PC-3 (cell line): ENCODE measurements at regions not wholly inside any gene's neighbourhood (a gene's known extent, or its start where the extent isn't known, plus 50 kb on each side); places are given as distances from the start of the nearest gene placed in this dataset.

ENCODE experiments used
- ATAC-seq: fragments of 200-7000 bp; cut with Tn5 transposase; 2 replicates; pipeline ENCODE4 v1.9.1; 2020; ENCODE audit warnings: mild to moderate bottlenecking, moderate library complexity
- BruUV-seq: library from RNA; stranded (reverse); fragments of 400-500 nt; replicated peaks from 2 replicates; lab custom pipeline; 2021; lab: Mats Ljungman, UMichigan
- CTCF ChIA-PET: fragments of 300-600 bp; sonication (Branson Sonifier 250); formaldehyde crosslinking; loops from one replicate; lab custom pipeline; 2022; ENCODE audit warnings: antibody characterized with exemption; lab: Charles Lee
- POLR2A ChIA-PET: fragments of 300-600 bp; sonication (Branson Sonifier 250); formaldehyde crosslinking; loops from one replicate; lab custom pipeline; 2022; ENCODE audit warnings: antibody characterized with exemption; ENCODE audit not compliant: unreplicated experiment; lab: Charles Lee
- DNase-seq: peaks from one replicate; pipeline ENCODE4 v3.0.0-alpha.2; 2015
- H2AFZ ChIP-seq: fragments of 300-600 bp; sonication (generic); 2 replicates; pipeline ENCODE4 v1.6.0; 2016; ENCODE audit warnings: antibody characterized with exemption, low read length
- H3F3A ChIP-seq: fragments of 300-600 bp; sonication (generic); one replicate; pipeline ENCODE4 v1.6.0; 2017; ENCODE audit warnings: antibody characterized with exemption, low read length, control low read depth, mild to moderate bottlenecking; ENCODE audit not compliant: unreplicated experiment
- H3K27ac ChIP-seq: fragments of 300-600 bp; sonication (generic); 2 replicates; pipeline ENCODE4 v1.5.1; 2016; ENCODE audit warnings: mild to moderate bottlenecking, low read length
- H3K27me3 ChIP-seq: fragments of 300-600 bp; sonication (generic); 2 replicates; pipeline ENCODE4 v1.6.1; 2016; ENCODE audit warnings: low read length, mixed read lengths
- H3K36me3 ChIP-seq: fragments of 300-600 bp; sonication (generic); 2 replicates; pipeline ENCODE4 v1.6.1; 2016; ENCODE audit warnings: low read depth, mixed run types, low read length, mixed read lengths
- H3K4me1 ChIP-seq: fragments of 300-600 bp; sonication (generic); 2 replicates; pipeline ENCODE4 v1.5.1; 2016; ENCODE audit warnings: low read length; ENCODE audit not compliant: insufficient read depth
- H3K4me2 ChIP-seq: fragments of 300-600 bp; sonication (generic); 2 replicates; pipeline ENCODE4 v1.6.0; 2016; ENCODE audit warnings: low read length
- H3K4me3 ChIP-seq: fragments of 300-600 bp; sonication (generic); 2 replicates; pipeline ENCODE4 v1.5.1; 2016; ENCODE audit warnings: mild to moderate bottlenecking, low read length, mixed read lengths
- H3K79me2 ChIP-seq: fragments of 300-600 bp; sonication (generic); 2 replicates; pipeline ENCODE4 v1.6.1; 2017; ENCODE audit warnings: low read length, mixed read lengths
- H3K9ac ChIP-seq: fragments of 300-600 bp; sonication (generic); 2 replicates; pipeline ENCODE4 v1.6.0; 2016; ENCODE audit warnings: mild to moderate bottlenecking, low read length
- H3K9me2 ChIP-seq: fragments of 300-600 bp; sonication (generic); replicated peaks from 2 replicates; pipeline ENCODE4 v1.6.1; 2016; ENCODE audit warnings: mixed run types, low read length, mixed read lengths
- H3K9me3 ChIP-seq: fragments of 300-600 bp; sonication (generic); 2 replicates; pipeline ENCODE4 v1.6.1; 2016; ENCODE audit warnings: low read length, mixed read lengths
- H4K20me1 ChIP-seq: fragments of 300-600 bp; sonication (generic); 2 replicates; pipeline ENCODE4 v1.6.1; 2016; ENCODE audit warnings: low read length, mixed read lengths
- EZH2 ChIP-seq: fragments of 300-600 bp; sonication (generic); IDR thresholded peaks from one replicate; pipeline ENCODE4 v1.6.1; 2017; ENCODE audit warnings: antibody characterized with exemption, mild to moderate bottlenecking, low read length; ENCODE audit not compliant: unreplicated experiment
- EZH2phosphoT487 ChIP-seq: fragments of 300-600 bp; sonication (generic); IDR thresholded peaks from 2 replicates; pipeline ENCODE4 v1.6.1; 2018; ENCODE audit warnings: mild to moderate bottlenecking, antibody characterized with exemption, low read length, borderline replicate concordance
- intact Hi-C: fragments of 100-400 bp; cut with micrococcal nuclease; formaldehyde crosslinking; loops from 2 replicates; pipeline ENCODE4 v1.9.0; 2023
- TF ChIP-seq, protein P1 (sequence below): fragments of 300-600 bp; sonication (generic); conservative IDR thresholded peaks from 2 replicates; pipeline ENCODE4 v1.5.1; 2017; ENCODE audit warnings: antibody characterized with exemption, low read depth, mild to moderate bottlenecking, low read length

GRCh38 chr16:85364323-85365040, 248.6 kb upstream of the GSE1 start:
- intact Hi-C loops = no loop called here
- CTCF ChIA-PET = no interaction called here
- no peak overlapping the region for H3K27ac ChIP-seq
- no peak for TF ChIP-seq EZH2phosphoT487
- TF ChIP-seq, protein P1, sequence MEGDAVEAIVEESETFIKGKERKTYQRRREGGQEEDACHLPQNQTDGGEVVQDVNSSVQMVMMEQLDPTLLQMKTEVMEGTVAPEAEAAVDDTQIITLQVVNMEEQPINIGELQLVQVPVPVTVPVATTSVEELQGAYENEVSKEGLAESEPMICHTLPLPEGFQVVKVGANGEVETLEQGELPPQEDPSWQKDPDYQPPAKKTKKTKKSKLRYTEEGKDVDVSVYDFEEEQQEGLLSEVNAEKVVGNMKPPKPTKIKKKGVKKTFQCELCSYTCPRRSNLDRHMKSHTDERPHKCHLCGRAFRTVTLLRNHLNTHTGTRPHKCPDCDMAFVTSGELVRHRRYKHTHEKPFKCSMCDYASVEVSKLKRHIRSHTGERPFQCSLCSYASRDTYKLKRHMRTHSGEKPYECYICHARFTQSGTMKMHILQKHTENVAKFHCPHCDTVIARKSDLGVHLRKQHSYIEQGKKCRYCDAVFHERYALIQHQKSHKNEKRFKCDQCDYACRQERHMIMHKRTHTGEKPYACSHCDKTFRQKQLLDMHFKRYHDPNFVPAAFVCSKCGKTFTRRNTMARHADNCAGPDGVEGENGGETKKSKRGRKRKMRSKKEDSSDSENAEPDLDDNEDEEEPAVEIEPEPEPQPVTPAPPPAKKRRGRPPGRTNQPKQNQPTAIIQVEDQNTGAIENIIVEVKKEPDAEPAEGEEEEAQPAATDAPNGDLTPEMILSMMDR = no peak
- TF ChIP-seq EZH2 = no peak
- H3K9ac ChIP-seq = no peak overlapping the region
- DNase-seq = no peak
- no peaks in the 10 kb centered on the region for H4K20me1 ChIP-seq
- no peak overlapping the region for H2AFZ ChIP-seq
- no peaks in the 10 kb centered on the region for H3K36me3 ChIP-seq
- H3K4me1 ChIP-seq = no peaks in the 10 kb centered on the region
- no peak overlapping the region for H3K4me2 ChIP-seq
- no peaks in the 10 kb centered on the region for H3K27me3 ChIP-seq
- no peaks in the 10 kb centered on the region for H3K79me2 ChIP-seq
- ATAC-seq = no peak
- H3K9me2 ChIP-seq = no peaks in the 10 kb centered on the region
- H3K4me3 ChIP-seq = no peak overlapping the region
- no TSS peak for BruUV-seq
- H3K9me3 ChIP-seq = no peaks in the 10 kb centered on the region
- H3F3A ChIP-seq = no peaks in the 10 kb centered on the region
- POLR2A ChIA-PET = no interaction called here

DNA sequence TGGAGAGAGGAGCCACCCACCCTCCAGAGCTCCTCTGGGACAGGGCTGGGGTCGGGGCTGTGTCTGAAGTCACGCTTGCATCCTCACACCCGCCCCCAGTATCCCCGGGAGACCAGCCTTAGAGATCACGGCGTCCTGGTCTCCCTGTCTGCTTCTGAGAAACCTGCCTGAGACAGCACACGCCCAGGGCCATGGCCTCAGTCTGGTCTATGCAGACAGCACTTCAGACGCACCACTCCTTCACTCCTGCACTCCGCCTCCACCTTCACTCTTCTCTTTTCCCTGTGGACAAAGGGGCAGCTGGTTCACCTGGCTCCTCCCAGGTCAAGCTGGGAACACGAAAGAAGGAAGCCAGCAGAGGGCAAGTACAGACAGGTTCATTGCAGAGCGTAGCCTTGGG, 248.0 kb upstream of the GSE1 start:
- Histone ChIP-seq H3K4me3 (no peak overlapping the region), H4K20me1 (no peaks in the 10 kb centered on the region), H3K9me2 (no peaks in the 10 kb centered on the region), H3K9me3 (no peaks in the 10 kb centered on the region), H2AFZ (no peak overlapping the region), H3K4me1 (no peaks in the 10 kb centered on the region), H3K27me3 (no peaks in the 10 kb centered on the region), H3K36me3 (no peaks in the 10 kb centered on the region), H3K27ac (no peak overlapping the region), H3K79me2 (no peaks in the 10 kb centered on the region), H3K4me2 (no peak overlapping the region), H3K9ac (no peak overlapping the region), H3F3A (no peaks in the 10 kb centered on the region)
- CTCF ChIA-PET = no interaction called here
- no TSS peak for BruUV-seq
- TF ChIP-seq EZH2 = no peak
- TF ChIP-seq, protein P1 = no peak
- no peak for ATAC-seq
- DNase-seq = no peak
- POLR2A ChIA-PET = no interaction called here
- intact Hi-C loops = no loop called here

DNA sequence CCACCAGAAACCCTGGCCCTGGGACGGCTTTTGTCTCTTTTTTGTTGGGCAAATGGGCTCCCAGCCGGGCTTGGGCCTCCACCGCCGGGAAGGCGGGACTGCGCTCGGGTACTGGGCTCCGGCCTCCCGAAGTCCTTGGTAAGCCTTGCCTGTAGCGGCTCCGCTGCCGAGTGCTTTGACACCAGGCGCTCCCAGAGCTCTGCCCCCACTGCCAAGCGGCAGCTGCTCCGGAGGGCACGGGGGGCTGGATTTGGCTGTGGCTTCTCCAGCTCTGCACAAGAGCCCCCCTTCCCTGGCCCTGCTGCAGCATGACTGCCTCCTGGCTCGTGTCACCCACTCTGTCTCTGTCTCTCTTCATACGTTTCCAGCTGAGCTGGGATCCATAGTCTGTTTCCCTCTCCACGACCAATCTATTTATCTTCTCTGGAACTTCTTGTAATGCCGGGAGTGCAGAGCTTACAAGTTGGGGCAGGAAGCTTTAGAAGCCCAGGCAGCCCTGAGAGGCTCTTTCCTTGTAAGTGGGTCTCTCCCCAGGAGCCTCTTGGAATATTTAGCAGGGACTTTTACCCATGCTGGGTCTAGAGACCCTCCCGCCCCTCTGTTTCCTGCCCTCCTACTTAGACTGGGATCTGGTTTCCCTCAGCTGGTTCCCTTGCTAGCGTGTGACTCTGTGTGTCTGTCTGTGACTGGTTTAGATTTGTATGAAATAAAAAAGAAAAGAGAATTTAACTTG, 246.9 kb upstream of the GSE1 start:
- no TSS peak for BruUV-seq
- Histone ChIP-seq H2AFZ (no peak overlapping the region), H3K79me2 (no peaks in the 10 kb centered on the region), H3K27me3 (no peaks in the 10 kb centered on the region), H3K4me3 (no peak overlapping the region), H3K9me2 (no peaks in the 10 kb centered on the region), H3K9ac (no peak overlapping the region), H3K4me1 (no peaks in the 10 kb centered on the region), H3K27ac (no peak overlapping the region), H3K36me3 (no peaks in the 10 kb centered on the region), H3F3A (no peaks in the 10 kb centered on the region), H4K20me1 (no peaks in the 10 kb centered on the region), H3K4me2 (no peak overlapping the region), H3K9me3 (no peaks in the 10 kb centered on the region)
- ATAC-seq = no peak
- CTCF ChIA-PET = interaction anchor here (0.6 kb wide), 1 partner anchor 66 kb away, joined by 4 read pairs; no protein-coding TSS in a partner anchor
- POLR2A ChIA-PET = no interaction called here
- TF ChIP-seq EZH2 (no peak), EZH2phosphoT487 (no peak)
- TF ChIP-seq, protein P1 = no peak
- intact Hi-C loops = no loop called here
- no peak for DNase-seq
